SW 1271 (cell line): ENCODE measurements at regions not wholly inside any gene's neighbourhood (a gene's known extent, or its start where the extent isn't known, plus 50 kb on each side); places are given as distances from the start of the nearest gene placed in this dataset.

Source experiments
- DNase-seq, 2 experiments: peaks; one replicate each; lab custom pipeline; 2025; lab: John Stamatoyannopoulos, UW

GRCh38 chr3:83092521-83093221, 1331.2 kb upstream of the GBE1 start:
- DNase-seq, result no peak

- DNase-seq, result no peak
Measured at GRCh38 chr3:83076041-83076440, 1314.6 kb upstream of the GBE1 start.

GRCh38 chr3:83074485-83074884, 1313.0 kb upstream of the GBE1 start:
- DNase-seq, result no peak

- DNase-seq, result no peak
Measured at GRCh38 chr3:83065851-83066460, 1304.5 kb upstream of the GBE1 start.

- DNase-seq, result no peak
Measured at GRCh38 chr3:83063446-83063845, 1302.0 kb upstream of the GBE1 start.

GRCh38 chr3:83048556-83048955, 1287.1 kb upstream of the GBE1 start:
- DNase-seq, result no peak

- no peak for DNase-seq
Measured at GRCh38 chr3:83039422-83039821, 1278.0 kb upstream of the GBE1 start.

- no peak for DNase-seq
Measured at GRCh38 chr3:83035704-83036010, 1274.2 kb upstream of the GBE1 start.

GRCh38 chr3:83034806-83035703, 1273.6 kb upstream of the GBE1 start:
- no peak for DNase-seq

- DNase-seq, result no peak
Measured at GRCh38 chr3:83033133-83033532, 1271.7 kb upstream of the GBE1 start.

- no peak for DNase-seq
Measured at GRCh38 chr3:83023086-83023485, 1261.6 kb upstream of the GBE1 start.

- no peak for DNase-seq
Measured at GRCh38 chr3:83011481-83011880, 1250.0 kb upstream of the GBE1 start.

GRCh38 chr3:83003917-83004316, 1242.5 kb upstream of the GBE1 start:
- no peak for DNase-seq

- DNase-seq, result no peak
Measured at GRCh38 chr3:83002869-83003445, 1241.5 kb upstream of the GBE1 start.

- no peak for DNase-seq
Measured at GRCh38 chr3:82999777-83000176, 1238.3 kb upstream of the GBE1 start.

GRCh38 chr3:82978368-82978767, 1216.9 kb upstream of the GBE1 start:
- DNase-seq, result no peak

GRCh38 chr3:82977871-82978270, 1216.4 kb upstream of the GBE1 start:
- no peak for DNase-seq

GRCh38 chr3:82973791-82974190, 1212.3 kb upstream of the GBE1 start:
- DNase-seq, result no peak

GRCh38 chr3:82960379-82960778, 1198.9 kb upstream of the GBE1 start:
- no peak for DNase-seq

GRCh38 chr3:82957696-82958095, 1196.3 kb upstream of the GBE1 start:
- DNase-seq, result no peak

GRCh38 chr3:82957079-82957478, 1195.6 kb upstream of the GBE1 start:
- DNase-seq, result no peak

GRCh38 chr3:82954486-82954885, 1193.0 kb upstream of the GBE1 start:
- no peak for DNase-seq

- no peak for DNase-seq
Measured at GRCh38 chr3:82942041-82942440, 1180.6 kb upstream of the GBE1 start.
